ENCODE measurements at regions not wholly inside any gene's neighbourhood (a gene's known extent, or its start where the extent isn't known, plus 50 kb on each side); places are given as distances from the start of the nearest gene placed in this dataset.
"Not testable (repeated sequence)": the region's sequence is repeated elsewhere in the genome, so short reads cannot be mapped to it uniquely, and the experiment has no call there.

DNA sequence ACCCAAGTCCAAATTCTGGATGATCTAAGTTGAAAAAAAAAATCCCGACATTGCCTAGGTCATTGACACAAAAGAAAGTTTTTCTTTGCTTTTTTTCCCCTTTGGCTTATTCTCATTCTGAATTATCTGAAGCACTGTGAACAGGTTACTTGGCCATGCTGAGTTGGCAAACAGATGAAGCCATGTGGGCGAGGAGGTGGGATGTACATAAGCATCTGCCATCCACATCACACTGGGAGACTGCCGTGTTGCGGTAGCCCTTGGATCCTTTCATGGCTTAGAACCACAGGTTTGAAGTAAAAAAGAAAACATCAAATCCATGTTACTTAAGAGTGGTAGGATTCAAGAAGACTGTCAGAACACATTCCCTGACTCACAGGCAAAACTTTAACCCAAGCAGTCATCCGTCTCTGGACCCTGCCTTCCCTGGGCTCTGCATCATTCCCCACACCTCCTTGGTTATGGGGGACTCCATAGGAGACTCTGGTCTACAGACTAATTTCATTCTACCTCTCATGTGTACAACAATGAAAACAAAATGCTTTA lies 242.5 kb upstream of the SERP2 start:
- DNase-seq, result no peak

DNA sequence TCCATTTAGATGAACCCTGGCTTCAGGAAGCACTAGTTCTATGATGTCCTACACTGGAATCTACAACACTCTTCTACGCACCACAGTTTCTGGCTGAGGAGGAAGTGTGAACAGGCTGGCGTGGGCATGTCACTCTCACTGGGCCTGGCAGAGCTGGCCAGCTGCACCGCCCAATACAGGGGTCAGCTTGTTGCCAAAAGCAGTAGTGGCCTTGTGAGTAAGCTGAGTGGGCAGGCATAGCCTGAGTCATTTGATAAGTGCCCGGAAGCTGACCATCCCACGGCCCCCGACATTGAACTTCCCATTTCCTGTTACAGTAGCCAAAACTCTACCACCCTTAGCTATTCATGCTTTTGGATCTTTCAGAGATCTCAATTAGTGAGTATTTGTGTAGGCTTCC lies 240.9 kb upstream of the SERP2 start:
- no peak for DNase-seq

DNA sequence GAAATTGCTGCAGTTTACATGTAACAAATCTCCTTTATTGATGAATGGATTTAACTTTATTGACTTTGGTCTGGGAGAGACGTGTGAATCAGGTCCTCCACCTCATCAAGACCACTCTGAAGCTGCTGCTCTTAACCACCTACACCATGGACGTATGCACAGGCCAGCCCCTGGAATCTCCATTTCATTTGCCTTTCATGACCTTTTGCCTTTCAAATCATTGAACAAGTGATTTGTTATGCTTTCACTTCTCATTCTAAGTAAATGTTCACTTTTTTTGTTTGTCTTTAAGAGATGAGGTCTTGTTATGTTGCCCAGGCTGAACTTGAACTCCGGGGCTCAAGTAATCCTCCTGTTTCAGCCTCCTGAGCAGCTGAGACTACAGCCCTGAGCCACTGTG lies 240.0 kb upstream of the SERP2 start:
- DNase-seq, result no peak

DNA sequence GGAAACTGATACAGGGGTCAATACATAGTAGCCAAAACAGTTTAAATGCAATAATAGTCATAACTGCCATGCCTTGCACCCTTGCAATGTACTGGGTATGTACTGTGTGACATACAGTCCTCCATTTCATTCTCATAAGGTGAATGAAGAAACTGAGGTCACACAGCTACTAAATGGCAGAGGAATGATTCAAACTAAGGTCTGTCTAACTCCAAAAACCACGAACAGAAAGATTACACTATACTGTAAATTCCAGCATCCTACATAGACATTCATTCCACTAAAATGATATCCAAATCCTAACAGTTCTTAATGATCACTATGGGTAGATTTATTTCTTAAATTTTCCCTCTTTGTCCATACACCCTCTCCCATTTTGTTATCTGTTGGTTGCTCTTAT lies 238.1 kb upstream of the SERP2 start:
- DNase-seq, result no peak

DNA sequence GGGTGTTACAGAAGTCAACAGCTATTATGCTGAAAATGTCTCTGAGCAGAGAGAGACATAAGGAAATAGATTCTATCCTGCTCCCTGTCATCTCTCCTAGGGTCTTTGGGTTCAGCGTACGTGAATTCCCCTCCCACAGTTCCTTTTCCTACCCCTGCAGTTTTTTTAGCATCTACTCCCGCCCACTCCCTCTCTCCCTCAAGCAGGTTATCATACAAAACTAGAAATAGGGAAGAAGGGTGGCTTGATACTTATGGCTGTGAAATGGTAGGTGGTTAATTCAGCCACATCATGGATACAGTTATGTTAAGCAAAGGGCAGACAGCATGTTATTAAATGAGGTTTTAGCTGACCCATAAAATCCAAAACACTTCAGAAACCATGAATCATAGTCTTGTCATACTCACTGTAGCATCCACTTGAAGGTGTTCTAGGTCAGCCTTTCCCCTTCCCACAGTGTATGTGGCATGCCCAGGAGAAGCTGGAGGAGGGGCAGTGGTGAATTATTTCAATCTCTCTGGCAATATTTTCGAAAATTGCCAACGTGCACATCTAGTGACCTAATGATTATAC lies 236.8 kb upstream of the SERP2 start:
- DNase-seq, result no peak

DNA sequence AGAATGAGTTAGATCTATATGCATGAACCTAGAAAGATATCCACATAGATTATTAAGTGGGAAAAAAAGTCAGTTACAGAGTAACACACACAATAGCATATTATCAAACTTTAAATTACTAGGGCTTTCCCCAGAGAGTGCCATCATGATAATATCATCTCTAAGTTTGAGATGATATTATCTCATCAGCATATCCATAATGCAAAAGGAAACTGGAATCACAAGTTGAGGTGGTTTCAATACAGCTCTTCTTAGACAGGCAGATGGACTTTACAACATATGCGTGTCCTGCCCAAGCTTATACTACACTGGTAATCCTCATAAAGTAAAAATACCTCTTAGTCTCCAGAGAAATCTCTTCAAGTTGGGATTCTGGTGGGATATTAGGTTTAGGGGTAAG lies 236.2 kb upstream of the SERP2 start:
- DNase-seq, result no peak

DNA sequence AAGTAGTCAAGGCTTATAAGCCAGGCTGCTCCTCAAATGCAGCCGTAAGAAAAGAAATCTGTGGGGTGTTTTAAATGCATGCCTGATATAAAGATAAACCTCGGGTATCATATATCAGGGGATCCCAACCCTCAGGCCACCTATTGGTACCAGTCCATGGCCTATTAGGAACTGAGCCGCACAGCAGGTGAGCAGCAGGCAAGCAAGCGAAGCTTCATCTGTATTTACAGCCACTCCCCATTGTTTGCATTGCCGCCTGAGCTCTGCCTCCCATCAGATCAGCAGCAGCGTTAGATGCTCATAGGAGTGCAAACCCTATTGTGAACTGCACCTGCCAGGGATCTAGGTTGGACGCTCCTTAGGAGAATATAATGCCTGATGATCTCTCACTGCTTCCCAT lies 233.5 kb upstream of the SERP2 start:
- no peak for DNase-seq

DNA sequence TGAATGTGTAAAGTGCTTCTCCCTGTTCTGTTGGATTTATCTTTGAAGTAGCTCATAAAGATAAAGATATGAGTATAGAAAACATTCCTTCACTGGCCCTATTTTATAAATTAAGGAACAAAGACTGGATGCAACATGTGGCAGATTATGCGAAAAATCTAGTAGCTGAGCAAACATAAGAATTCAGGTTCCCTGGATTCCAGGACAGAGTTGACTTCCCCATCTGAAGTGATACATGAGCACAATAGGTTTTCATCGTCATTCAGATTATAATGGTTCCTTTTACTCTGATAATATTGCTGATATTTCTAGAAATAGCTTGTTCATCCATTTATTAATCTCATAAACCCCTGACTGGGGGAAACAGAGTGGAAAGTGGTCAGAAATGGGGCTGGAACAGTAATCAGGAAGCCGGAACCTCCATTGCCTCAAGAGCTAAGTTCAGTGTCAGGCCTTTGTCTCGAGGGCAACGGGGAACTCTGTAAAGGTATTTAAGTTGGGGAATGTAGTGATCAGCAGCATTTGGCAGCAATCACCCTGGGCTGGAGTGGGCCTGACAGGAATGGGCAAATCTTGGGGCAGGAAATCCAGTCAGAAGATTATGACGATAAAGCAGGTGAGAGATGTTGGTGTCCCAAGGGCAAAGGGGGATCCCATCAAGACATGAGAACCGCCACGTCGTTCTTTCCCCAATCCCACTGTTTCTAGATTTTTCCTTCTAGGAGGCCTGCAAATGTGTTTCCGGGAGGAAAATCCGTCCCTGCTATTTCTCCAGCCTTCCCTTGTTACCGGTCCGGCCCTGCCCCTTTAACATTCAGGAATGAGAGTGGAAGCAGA lies 232.5 kb upstream of the SERP2 start:
- no peak for DNase-seq

DNA sequence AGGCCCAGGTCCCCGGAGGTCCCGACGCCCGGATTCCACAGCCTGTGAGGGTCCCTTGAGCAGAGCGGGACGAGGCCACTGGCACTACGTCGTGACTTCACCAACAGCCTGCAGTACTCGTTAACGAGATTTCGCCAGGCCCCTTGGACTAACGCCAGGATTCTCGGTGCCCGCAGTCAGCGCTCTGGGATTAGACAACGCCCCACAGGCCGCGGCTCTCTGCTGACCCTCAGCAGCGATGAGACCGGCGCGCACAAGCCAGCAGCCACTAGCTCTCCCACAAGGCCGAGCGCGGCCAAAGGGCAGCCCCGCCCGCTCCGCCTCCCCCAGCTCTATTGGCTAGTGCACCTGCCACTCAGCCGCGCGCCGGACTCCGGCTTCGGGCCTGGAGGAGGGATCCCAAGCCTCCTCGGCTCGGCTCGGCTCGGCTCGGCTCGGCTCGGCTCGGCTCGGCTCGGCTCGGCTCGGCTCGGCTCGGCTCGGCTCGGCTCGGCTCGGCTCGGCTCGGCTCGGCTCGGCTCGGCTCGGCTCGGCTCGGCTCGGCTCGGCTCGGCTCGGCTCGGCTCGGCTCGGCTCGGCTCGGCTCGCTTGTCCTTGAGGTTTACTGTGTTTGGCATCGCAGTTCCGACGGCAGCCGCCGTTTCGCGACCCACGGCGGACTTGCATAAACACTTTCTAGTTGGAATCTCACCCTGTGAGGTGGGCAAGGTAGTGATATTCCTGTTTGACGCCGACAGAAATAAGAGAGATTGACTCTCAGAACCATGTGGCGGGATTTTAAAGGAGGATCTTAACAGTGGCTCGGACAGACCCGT lies 231.7 kb upstream of the SERP2 start:
- peak; percentile 99 for DNase-seq

DNA sequence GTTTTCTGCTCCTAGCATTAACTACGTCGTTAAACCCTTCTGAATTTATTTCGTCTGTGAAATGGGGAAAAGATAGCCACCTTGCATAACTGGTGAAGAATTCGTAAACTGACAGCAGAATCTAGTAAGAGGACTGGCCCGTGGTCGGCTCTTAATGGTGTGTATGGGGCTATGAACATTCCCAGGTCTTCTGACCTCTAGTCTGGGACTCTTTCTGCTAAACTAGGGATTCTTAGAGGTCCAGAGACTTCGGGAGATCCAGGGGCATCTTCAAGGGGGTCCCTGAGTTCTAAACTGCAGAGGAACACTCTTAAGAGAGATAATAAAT lies 231.1 kb upstream of the SERP2 start:
- no peak for DNase-seq

DNA sequence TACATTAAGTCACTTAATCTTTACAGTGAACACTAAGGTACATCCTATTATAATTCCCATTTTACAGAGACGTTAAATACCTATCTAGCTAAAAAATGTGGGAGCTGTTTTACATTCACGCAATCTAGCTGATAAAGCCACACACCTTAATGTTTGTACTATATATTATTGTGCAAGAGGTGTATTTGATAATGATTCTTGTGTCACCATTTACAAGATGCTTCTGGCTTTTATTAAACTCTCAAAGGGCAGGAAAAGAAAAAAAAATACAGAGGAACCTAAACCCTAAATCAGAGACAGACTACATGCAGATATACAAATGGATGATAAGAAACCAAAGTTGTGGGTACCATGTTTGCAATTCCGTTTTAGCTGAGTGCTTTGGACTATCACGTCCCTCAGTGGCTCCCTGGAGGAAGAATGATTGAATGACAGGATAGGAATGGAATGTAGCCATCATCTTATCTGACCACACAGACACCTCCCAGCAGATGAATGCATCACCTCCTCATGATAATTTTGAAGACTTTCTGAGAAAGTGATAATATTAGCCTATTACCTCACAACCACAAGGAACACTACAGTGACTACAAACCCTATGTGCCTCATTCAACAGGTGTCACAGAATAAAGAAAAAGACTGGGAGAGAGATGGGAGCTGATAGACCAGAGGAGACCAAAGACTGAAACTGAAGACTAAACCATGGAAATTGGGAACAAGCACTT lies 230.5 kb upstream of the SERP2 start:
- no peak for DNase-seq

DNA sequence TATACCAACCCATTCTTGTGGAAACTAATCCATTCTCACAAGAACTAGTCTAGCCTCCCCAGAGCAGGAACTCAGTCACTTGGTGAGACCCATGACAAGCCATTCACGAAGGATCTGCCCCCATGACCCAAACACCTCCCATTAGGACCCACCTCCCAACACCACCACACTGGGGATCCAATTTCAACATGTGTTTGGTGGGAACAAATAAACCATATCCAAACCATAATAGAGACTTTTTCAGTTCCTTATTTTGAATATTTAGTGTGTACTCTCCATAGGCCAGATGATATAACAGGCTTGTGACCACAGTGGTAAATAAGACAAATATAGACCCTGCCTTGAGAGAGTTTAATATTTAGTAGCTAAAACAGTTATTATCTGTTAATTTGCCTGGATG lies 227.5 kb upstream of the SERP2 start:
- no peak for DNase-seq

DNA sequence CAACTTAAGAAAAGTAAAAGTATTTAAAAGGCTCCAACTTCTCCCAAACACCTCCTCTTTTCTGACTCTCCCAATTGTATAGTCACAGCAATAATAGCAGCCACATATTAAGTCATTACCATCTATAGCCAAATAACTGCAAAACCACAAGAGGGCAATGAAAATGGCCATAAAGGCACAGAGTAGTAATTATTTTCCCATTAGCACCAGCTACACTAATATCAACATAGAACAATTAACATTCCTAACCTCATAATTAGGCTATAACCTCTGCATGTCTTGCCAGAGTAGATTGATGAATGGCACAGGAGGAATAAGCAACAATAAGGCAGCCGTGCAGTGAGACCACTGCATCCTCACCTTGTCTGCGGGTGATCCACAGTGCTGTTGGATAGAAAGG lies 226.4 kb upstream of the SERP2 start:
- DNase-seq, result no peak

DNA sequence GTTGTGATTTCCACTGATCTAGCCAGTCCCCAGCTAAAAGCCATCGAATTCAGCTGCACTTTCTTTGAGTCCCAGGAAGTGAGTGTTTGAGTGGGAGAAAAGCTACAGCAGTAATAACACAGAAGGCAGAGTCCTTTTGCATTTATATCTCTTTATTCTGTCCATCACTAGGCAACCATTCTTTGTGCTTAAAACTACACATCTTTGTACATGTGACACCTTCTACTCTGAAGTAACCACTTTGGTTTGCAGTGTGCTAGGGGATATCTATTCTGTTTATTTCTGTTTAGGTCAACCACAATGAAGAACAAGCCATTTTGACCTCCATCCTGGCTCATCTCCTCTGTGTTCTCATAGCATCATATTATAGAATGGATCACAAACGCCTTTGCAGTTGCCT lies 226.0 kb upstream of the SERP2 start:
- no peak for DNase-seq

DNA sequence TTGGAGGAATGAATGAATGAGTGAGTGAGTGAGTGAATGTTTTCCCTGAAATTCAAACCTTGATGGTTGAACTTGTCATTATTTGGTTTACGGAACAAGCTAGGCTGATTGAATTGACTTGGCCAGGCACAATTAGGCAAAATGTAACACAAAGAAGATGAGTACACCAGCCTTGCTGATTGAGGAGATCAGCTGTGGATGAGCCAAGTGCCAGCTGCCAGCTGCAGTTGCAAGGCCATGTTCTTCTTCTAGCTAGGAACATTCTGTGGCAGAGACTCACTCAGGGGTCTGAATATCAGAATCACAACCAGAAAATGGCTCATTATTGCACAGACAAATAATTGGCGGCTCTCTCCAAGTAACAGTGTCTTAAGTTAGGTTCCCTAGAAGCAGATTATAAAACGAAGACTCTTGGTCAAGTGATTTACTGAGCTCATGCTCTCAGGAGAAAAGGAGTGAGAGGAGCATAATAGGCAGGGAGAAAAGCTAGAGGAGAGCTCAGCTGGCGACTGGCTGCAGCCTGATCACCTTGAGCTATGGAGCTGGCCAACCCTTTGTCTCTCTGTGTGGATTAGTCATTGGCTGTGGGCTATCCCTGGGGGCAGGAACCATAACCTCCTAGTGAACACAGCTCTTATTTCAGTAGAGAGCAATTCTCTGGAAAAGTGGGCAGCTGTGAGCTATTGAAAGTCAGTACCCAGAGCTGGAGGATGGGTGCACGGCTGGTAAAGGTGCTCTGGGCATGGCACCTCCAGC lies 225.3 kb upstream of the SERP2 start:
- peak; percentile 32 for DNase-seq

DNA sequence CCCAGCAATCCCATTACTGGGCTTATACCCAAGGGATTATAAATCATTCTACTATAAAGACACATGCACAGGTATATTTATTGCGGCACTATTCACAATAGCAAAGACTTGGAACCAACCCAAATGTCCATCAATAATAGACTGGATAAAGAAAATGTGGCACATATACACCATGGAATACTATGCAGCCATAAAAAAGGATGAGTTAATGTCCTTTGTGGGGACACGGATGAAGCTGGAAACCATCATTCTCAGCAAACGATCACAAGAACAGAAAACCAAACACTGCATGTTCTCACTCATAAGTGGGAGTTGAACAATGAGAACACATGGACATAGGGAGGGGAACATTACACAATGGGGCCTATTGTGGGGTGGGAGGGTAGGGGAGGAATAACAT lies 224.4 kb upstream of the SERP2 start:
- not testable (repeated sequence) for DNase-seq

DNA sequence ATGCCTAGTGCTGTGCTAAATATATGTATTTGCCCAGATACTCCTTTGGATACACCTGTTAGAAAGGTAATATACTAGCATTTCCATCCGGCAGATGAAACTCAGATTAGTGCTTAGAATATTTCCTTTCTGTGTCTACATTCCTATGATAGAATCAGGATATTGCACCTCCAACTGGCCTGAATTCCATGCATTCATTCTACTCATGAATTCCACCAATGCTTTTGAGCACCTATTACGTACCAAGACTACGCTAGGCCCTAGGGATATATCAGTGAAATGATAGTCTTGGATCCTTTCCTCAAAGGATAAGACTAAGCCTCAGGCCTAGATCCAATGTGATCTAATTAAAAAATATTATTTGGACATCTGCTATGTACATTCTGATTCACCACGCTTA lies 223.8 kb upstream of the SERP2 start:
- DNase-seq, result no peak

DNA sequence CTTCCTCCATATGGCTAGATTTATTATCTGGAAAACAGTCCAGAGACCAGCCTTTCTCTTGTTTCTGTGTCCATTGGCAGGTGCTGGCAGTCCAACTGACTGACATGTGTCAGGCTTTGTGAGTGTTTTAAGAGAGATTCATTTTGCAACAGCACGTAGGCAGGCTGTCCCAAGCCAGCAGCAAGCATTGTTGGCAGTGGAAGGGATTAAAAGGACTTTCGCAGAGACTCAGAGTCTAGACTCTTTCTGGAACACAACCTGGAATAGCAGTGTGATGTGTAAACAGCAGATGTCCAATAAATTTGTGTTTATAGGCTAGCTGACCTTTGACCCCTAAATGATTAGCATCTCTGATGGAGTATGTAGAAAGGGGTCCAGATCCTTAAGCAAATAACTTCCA lies 222.2 kb upstream of the SERP2 start:
- DNase-seq, result no peak

DNA sequence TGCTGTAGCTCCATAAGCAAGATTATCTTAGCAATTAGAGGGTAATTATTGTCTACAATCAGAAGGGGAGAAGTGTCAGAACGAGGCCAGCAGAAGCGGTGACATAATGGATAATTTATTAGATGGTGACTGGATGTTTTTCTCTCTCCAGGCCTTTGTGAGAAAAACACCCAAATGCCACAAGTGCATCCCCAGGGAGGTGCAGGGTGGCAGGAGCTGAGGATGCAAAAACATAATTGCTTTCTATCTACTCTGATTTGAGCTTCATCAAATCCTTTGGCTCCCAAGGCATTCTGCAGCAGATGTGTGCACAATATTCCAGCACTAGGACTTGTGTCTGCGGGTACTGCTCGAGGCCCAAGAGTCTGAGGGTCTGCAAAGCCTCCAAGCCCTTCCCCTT lies 220.1 kb upstream of the SERP2 start:
- DNase-seq, result no peak

DNA sequence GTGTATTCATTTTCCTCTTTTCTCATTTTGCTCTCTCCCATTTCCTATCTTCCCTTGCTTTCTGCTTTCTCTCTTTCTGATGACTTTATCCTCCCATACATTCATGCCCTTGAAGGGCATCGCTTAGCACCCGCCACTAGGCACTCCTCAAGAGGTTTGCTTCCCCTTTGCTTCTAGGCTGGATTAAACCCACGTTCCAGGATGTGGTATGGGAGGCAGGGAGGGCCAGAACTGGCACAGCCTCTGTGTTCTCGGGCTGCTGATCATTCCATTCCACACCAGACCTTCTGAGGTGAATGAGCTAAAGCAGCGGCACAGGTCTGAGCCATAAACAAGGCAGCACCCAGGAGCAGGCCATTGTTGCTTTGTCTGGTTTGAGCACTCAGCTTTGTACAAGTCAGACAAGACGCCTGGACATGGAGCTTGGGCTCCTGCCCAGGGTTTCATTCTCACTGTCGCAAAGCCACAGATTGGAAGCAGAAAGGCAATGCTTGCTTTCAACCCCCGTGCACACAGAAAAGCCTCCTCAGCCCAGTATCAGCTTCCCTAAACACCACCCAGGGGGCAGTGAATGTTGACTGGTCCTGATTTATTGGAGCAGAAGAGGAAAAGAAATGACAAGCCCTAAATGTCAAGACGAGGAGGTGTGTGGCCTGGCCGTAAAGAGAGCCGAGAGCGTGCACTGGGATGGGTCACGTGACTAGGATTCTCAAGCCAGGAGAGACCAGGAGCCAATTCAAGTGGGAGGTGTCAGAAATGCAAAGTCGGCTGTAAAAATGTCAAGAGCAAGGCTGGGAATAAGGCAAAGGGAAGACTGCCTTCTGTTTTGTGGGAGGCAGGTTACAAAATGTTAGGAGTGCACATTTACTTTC lies 218.0 kb upstream of the SERP2 start:
- peak; percentile 90 for DNase-seq

DNA sequence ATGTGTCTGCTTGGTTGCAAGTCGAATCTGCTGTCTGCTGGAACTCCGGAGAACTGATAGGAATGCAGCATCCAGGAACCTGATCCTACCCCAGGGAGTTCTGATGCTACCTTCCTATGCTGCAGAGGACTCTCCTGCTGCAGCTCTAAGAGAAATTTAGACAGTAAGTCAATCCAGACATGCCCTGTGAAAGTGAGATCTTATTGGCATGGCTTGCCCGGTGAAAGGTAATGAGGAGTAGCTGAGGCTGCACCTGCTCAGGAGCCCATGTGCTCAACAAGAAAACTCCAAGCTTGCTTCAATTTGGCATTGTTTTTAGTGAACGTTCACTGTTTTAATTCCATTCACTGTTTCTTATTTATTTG lies 217.3 kb upstream of the SERP2 start:
- no peak for DNase-seq

DNA sequence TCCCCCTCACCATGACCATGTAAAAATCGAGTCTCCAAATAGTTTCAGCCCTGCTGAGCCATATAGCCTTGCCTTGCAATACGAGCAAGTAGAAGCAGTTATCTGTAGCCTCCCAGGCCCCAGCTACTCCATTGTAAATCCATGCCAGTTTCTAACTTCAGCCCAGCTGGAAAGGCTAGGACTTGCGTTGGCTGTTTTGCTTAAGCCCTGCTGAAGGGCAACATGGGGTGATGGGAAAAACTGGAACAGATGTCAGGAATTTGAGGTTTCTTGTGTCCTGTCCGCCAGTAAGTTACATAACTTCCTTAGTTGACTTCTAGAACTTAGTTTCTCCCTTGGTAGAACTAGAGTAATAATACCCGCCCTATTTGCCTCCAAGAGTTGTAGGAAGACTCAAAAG lies 216.0 kb upstream of the SERP2 start:
- no peak for DNase-seq
